HG02884 (cell line): ENCODE measurements at regions not wholly inside any gene's neighbourhood (a gene's known extent, or its start where the extent isn't known, plus 50 kb on each side); places are given as distances from the start of the nearest gene placed in this dataset.
"Not testable (repeated sequence)": the region's sequence is repeated elsewhere in the genome, so short reads cannot be mapped to it uniquely, and the experiment has no call there.

ENCODE experiments used
- ATAC-seq: cut with Tn5 transposase; IDR thresholded peaks from one replicate; pipeline ENCODE4 v1.9.1; 2021; ENCODE audit warnings: mild to moderate bottlenecking, moderate library complexity; ENCODE audit not compliant: unreplicated experiment

GRCh38 chr11:134500621-134501020 is 88.6 kb upstream of the B3GAT1 start:
- ATAC-seq: no peak

- ATAC-seq: no peak
Observed at GRCh38 chr11:134499990-134500389, 87.9 kb upstream of the B3GAT1 start.

DNA sequence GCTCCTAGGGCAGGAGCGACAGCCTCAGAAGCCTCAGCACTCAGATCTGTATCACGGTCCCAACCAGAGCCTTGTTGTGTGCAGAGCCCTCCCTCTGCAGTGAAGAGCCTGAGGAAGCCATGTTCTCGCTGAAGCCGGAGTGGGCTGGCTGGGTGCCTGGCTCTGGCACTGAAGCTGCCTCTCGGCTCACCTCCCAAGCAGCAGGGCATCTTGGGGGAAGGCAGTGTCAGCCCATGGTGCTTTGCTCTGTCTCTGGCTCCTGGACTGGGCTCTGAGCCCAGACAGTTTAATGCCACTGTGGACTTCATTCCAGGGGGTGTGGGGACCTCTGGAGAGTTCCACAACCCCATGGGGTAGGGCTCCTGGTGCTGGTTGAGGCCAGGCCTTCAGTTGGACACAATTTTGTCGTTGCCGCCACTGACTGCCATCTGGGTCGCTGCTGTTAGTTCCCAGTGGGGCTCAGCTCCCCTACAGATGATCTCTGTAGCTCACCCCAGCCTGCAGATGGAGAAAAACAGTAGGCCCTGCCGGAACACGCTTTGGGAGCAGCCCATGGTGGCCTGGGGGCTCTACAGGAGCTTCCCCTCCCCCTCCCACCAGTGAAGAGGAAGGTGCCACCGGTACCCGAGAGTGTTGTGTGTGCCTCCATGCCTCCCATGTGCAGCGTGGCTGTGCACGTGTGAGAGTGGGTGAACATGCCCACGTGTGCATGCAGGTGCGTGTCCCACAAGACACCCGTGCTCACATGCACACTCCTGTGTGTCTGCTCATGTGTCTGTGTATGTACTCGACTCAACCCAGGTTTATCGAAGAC is 86.5 kb upstream of the B3GAT1 start:
- no peak for ATAC-seq

DNA sequence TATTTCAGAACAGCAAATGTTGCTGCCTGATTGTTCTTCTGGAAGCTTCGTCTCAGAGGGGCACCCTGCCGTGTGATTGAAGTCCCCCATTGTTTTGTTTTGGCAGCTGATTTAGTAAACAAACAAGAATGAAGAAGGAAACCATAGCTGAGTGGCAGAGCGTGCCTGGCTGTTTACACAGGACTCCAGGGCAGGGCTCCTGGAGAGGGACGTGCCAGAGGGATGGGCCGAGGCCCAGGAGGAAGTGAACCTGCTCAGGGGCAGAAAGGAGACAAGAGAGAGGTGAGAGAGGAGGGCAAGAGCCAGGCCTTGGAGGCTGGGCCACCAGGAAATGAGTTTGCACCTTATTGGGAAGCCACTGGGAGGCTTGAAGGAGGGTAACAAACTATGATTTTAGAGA is 85.5 kb upstream of the B3GAT1 start:
- ATAC-seq: no peak

DNA sequence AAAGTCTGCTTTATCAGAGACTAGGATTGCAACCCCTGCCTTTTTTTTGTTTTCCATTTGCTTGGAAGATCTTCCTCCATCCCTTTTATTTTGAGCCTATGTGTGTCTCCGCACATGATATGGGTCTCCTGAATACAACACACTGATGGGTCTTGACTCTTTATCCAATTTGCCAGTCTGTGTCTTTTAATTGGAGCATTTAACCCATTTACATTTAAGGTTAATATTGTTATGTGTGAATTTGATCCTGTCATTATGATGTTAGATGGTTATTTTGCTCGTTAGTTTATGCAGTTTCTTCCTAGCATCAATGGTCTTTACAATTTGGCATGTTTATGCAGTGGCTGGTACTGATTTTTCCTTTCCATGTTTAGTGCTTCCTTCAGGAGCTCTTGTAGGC is 84.0 kb upstream of the B3GAT1 start:
- ATAC-seq: not testable (repeated sequence)

GRCh38 chr11:134494395-134494794 is 82.4 kb upstream of the B3GAT1 start:
- ATAC-seq: not testable (repeated sequence)

DNA sequence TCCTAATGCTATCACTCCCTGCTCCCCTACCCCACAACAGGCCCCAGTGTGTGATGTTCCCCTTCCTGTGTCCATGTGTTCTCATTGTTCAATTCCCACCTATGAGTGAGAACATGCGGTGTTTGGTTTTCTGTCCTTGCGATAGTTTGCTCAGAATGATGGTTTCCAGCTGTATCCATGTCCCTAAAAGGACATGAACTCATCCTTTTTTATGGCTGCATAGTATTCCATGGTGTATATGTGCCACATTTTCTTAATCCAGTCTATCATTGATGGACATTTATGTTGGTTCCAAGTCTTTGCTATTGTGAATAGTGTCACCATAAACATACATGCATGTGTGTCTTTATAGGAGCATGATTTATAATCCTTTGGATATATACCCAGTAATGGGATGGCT is 80.4 kb upstream of the B3GAT1 start:
- not testable (repeated sequence) for ATAC-seq

DNA sequence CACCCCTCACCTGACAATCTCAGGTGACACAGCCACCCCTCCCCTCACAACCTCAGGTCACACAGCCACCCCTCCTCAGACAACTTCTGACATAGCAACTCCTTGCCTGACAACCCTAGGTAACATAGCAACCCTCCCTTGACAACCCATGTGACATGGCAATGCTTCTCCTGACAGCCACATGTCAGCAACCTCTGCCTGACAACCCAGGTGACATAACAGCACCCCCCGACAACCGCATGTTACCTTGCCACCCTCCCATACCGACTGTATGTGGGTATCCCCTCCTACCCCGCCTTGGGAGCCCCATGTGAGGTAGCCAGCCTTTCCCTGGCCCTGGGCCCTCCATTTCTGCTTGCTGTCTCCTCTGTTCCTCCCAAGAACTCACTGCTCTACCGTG is 77.7 kb upstream of the B3GAT1 start:
- ATAC-seq: no peak

DNA sequence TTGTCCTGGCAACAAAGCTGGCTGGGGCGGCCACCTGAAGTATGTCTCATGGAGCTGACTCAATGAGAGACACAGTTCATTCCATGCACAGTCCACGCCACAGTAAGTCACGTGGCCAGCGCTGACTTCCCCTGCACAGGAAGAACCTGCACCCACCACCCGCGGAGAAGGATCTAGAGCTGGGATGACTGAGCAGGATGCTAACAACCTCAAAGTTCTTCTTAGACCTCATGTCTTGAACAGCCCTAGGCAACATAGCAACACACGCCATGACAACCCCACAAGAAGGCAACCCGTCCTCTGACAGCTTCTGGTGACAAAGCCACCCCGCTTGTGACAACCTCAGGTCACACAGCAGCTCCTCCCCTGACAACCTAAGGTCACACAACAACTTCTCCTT is 76.9 kb upstream of the B3GAT1 start:
- no peak for ATAC-seq

GRCh38 chr11:134488512-134488911 is 76.5 kb upstream of the B3GAT1 start:
- no peak for ATAC-seq

DNA sequence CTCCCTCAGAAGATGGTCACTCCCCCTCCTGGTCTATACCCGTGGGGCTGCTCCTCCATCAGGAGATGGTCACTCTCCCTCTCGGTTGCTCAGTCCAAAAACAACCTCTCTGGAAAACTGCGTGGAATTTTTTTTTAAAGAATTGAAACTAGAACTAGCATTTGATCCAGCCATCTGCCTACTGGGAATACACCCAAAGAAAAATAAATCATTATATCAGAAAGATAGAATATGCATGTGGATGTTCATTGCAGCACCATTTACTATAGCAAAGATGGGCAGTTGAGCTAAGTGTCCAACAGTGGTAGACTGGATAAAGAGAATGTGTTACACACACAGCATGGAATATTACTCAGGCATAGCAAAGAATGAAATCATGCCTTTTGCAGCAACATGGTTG is 75.7 kb upstream of the B3GAT1 start:
- ATAC-seq: no peak

- no peak for ATAC-seq
Observed at GRCh38 chr11:134486704-134487103, 74.7 kb upstream of the B3GAT1 start.

- no peak for ATAC-seq
Observed at GRCh38 chr11:134486106-134486505, 74.1 kb upstream of the B3GAT1 start.

DNA sequence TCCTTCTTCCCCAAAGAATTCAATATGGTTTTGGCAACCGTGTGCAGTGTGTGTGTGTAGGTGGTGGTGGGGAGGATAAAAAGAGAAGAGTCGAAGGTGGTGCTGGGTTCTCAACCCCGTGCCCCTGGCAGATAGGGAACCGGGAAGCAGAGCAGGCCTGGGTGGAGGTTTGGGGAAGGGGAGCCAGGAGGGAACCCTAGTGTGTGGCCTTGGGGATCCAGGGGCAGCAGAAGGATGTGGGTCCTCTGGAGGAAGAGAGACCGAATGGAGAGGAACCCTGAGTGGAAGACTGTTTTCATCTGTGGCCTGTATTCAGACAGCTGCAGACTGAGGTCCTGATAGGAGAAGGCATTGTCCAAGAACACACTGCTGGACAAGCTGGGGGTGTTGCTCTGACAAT is 73.3 kb upstream of the B3GAT1 start:
- ATAC-seq: no peak

DNA sequence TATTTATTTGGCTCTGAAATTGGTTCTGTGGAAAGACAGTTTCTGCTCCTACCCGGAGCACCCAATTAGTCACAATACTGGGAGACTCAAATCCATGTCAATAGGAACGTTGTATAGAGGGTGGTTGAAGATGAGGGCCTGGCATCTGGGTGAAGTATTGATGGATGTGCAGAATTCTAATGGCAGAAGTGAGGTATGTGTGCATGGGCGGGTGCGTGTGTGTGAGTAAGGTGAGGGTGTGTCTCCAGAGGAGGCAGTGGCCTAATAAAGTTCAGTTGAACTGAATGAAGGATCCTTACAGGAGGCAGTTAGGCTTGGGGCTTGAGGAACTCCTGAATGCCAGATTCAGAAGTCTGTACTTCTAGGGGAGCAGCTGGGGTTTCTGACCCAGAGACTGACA is 71.8 kb upstream of the B3GAT1 start:
- no peak for ATAC-seq

DNA sequence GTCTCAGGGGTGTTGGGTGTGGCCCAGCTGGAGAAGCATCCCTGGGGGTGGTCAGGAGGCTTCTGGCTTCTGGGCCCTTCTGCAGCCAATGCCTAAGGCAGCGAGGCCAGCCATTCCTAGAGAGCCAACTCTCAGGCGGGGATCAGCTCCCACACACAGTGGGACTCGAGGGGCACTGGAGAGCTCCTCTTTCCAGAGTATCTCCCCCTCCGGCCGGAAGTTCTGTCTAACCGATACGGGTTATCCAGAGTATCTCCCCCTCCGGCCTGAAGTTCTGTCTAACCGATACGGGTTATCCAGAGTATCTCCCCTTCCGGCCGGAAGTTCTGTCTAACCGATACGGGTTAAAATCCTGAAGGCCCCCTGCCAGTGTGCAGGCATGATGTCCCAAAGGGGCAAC is 71.2 kb upstream of the B3GAT1 start:
- no peak for ATAC-seq

GRCh38 chr11:134482865-134483264 is 70.8 kb upstream of the B3GAT1 start:
- ATAC-seq: no peak

- ATAC-seq: no peak
Observed at GRCh38 chr11:134481933-134482527, 70.0 kb upstream of the B3GAT1 start.

GRCh38 chr11:134481135-134481534 is 69.1 kb upstream of the B3GAT1 start:
- ATAC-seq: no peak

DNA sequence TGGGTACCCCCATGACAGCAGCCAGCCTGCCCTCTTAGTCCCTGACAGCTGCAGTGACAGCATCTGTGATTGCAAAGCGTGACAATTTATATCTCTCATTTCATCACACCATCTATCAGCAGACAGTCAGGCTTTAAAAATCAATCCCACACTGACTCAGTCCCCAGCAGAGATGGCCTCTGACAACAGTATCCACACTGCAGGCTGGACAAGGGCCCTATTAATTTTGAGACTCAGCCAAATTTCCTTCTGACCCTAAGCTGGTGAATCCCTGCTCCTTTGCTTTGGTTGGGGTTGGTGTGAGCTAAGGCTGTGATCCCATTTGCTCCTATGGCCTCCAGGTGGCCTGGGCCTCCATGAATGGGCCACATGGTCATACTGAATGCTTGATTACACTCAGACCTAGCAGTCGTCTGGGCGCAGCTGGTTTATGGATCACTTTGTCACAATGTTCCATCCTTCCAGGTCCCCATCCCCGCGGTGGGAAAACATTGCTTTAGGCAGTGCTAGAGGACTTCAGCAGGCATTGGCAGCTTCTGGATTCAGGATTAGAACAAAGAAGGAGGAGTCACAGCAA is 68.2 kb upstream of the B3GAT1 start:
- ATAC-seq: no peak

GRCh38 chr11:134479206-134480135 is 67.4 kb upstream of the B3GAT1 start:
- no peak for ATAC-seq
